ENCODE measurements at regions not wholly inside any gene's neighbourhood (a gene's known extent, or its start where the extent isn't known, plus 50 kb on each side); places are given as distances from the start of the nearest gene placed in this dataset.

DNA sequence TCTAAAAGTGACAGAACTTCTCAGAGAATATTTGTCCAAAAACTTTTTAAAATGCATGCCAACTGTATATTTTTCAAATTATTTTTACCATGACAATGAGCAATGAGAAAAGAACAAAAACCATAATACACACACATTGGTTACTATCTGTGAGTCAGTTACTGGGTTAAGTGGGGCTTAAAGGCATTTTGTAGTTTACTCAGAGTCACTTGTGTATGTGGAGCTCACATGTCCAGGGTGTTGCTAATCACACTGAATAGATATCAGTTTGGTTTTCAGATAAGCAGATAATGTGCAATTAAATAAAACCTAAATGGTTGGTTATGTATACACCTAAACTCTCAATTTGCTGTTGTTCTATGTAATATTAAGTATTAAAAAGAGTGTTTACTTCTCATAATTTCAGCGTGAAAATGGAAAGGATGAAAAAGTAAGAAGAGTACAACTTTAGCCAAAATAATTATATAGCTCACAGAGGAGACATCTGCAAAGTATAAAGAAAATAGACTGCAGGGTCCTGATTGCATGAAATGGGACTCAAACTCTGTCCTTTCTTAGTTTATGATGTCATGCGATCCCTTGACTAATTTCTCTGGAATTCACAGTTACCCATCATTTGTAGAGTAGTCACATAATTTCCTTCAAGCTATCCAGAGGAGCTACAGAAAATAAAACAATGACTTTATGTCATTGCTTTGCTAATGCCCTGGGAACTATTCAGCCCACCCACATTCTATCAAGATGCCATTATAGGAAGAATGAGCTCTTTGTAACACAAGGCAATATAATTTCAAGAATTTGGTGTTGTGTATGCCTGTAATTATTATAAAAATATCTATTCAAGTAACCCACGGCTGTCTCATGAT is 388.0 kb upstream of the ZNF608 start:
- H3K9me3 Mint-ChIP-seq (ENCODE audit: unreplicated experiment), result no peaks in the 10 kb centered on the region
- no peaks in the 10 kb centered on the region for H3K27me3 Mint-ChIP-seq (ENCODE audit: unreplicated experiment)
- no peaks in the 10 kb centered on the region for H3K4me1 Mint-ChIP-seq (ENCODE audit: low read depth, unreplicated experiment)
- H3K36me3 Mint-ChIP-seq (ENCODE audit: unreplicated experiment), result no peaks in the 10 kb centered on the region
- H3K4me3 Mint-ChIP-seq (ENCODE audit: unreplicated experiment), result no peak overlapping the region
- DNase-seq, result no peak
- TF ChIP-seq, protein P1, sequence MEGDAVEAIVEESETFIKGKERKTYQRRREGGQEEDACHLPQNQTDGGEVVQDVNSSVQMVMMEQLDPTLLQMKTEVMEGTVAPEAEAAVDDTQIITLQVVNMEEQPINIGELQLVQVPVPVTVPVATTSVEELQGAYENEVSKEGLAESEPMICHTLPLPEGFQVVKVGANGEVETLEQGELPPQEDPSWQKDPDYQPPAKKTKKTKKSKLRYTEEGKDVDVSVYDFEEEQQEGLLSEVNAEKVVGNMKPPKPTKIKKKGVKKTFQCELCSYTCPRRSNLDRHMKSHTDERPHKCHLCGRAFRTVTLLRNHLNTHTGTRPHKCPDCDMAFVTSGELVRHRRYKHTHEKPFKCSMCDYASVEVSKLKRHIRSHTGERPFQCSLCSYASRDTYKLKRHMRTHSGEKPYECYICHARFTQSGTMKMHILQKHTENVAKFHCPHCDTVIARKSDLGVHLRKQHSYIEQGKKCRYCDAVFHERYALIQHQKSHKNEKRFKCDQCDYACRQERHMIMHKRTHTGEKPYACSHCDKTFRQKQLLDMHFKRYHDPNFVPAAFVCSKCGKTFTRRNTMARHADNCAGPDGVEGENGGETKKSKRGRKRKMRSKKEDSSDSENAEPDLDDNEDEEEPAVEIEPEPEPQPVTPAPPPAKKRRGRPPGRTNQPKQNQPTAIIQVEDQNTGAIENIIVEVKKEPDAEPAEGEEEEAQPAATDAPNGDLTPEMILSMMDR (IDR thresholded peaks at IDR 0.05; ENCODE audit: partially characterized antibody, unreplicated experiment), result no peak
- no peak overlapping the region for H3K27ac Mint-ChIP-seq (ENCODE audit: unreplicated experiment)

DNA sequence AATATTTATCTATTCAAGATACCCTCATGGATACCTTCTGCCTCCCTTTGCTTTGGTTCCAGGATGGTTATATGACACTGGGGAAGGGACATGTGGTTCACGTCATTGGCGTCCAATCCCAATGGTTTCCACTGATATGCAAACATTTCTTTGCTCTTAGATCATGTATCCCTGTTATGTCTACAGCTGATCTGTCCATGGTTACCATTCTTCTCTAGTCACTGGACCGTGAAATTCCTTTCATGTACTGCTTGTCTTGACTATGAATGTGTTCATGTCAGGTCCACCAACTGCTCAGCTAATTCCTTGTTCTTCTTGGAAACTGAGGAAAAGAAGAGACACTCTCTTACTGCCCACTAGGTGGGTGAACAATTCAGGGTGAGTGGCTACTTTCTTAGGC is 391.1 kb upstream of the ZNF608 start:
- no peak for DNase-seq
- Mint-ChIP-seq H3K4me3 (ENCODE audit: unreplicated experiment) (no peak overlapping the region), H3K27me3 (ENCODE audit: unreplicated experiment) (no peaks in the 10 kb centered on the region), H3K27ac (ENCODE audit: unreplicated experiment) (no peak overlapping the region), H3K4me1 (ENCODE audit: low read depth, unreplicated experiment) (no peaks in the 10 kb centered on the region), H3K36me3 (ENCODE audit: unreplicated experiment) (no peaks in the 10 kb centered on the region), H3K9me3 (ENCODE audit: unreplicated experiment) (no peaks in the 10 kb centered on the region)
- TF ChIP-seq, protein P1 (IDR thresholded peaks at IDR 0.05; ENCODE audit: partially characterized antibody, unreplicated experiment), result no peak

DNA sequence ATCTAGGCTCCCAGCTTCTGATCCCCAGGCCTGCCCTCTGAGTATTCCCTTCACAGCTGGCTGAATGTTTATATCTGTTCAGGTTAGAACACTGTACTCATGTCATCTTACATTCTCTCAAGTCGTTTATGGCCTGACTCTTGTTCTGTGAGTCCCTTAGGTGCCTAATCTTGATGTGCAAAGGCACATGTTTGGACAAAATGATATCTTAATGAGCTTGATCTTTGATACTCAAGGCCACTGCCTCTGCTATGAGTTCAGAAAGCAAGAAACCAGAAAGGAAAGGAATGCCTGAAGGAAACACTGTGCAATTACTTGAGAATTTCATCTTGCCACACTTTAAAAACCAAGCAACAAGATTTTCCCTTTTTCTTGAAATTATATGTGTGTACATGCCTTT is 391.8 kb upstream of the ZNF608 start:
- Mint-ChIP-seq H3K27ac (ENCODE audit: unreplicated experiment) (no peak overlapping the region), H3K9me3 (ENCODE audit: unreplicated experiment) (no peaks in the 10 kb centered on the region), H3K27me3 (ENCODE audit: unreplicated experiment) (no peaks in the 10 kb centered on the region), H3K4me3 (ENCODE audit: unreplicated experiment) (no peak overlapping the region), H3K36me3 (ENCODE audit: unreplicated experiment) (no peaks in the 10 kb centered on the region), H3K4me1 (ENCODE audit: low read depth, unreplicated experiment) (no peaks in the 10 kb centered on the region)
- no peak for DNase-seq
- TF ChIP-seq, protein P1 (IDR thresholded peaks at IDR 0.05; ENCODE audit: partially characterized antibody, unreplicated experiment), result no peak

DNA sequence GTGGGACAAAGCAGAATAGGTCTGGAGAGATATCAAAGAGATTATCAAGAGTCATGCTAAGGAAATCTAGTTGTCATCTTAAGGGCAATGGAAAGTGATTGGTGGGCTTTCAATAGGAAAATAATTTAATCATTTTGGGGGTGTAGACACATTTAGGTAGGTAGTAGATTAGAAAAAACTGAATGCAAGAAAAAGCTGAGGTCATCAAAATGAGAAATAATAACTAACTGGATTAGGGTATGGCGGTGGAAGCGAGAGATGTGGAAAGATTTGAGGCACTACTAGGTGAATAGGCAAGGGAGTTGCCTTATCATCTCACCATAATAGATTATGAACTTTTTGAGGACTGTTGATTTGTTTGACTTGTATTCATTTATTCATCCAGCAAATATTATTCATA is 393.2 kb upstream of the ZNF608 start:
- Mint-ChIP-seq H3K9me3 (ENCODE audit: unreplicated experiment) (no peaks in the 10 kb centered on the region), H3K36me3 (ENCODE audit: unreplicated experiment) (no peaks in the 10 kb centered on the region), H3K4me1 (ENCODE audit: low read depth, unreplicated experiment) (no peaks in the 10 kb centered on the region), H3K27me3 (ENCODE audit: unreplicated experiment) (no peaks in the 10 kb centered on the region), H3K4me3 (ENCODE audit: unreplicated experiment) (no peak overlapping the region), H3K27ac (ENCODE audit: unreplicated experiment) (no peak overlapping the region)
- TF ChIP-seq, protein P1 (IDR thresholded peaks at IDR 0.05; ENCODE audit: partially characterized antibody, unreplicated experiment), result no peak
- no peak for DNase-seq

DNA sequence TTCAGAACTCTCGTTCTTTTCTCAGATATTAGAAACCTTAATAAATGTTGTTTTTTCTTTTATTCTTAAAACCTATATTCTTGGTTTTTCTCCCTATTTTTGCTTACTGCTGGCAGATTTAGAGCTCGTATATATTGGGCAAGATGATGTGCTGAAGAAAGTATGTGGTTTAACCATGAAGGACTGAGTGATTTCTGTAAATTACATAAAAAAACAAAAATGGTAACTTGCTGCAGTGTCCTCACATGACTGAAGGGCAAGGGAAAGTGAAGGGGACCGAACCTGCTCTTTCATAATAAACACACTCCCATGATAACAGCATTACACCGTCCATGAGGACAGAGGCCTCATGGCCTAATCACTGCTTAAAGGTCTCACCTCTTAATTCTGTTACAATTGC is 393.8 kb upstream of the ZNF608 start:
- Mint-ChIP-seq H3K27ac (ENCODE audit: unreplicated experiment) (no peak overlapping the region), H3K4me3 (ENCODE audit: unreplicated experiment) (no peak overlapping the region), H3K27me3 (ENCODE audit: unreplicated experiment) (no peaks in the 10 kb centered on the region), H3K4me1 (ENCODE audit: low read depth, unreplicated experiment) (no peaks in the 10 kb centered on the region), H3K9me3 (ENCODE audit: unreplicated experiment) (no peaks in the 10 kb centered on the region), H3K36me3 (ENCODE audit: unreplicated experiment) (no peaks in the 10 kb centered on the region)
- DNase-seq, result no peak
- TF ChIP-seq, protein P1 (IDR thresholded peaks at IDR 0.05; ENCODE audit: partially characterized antibody, unreplicated experiment), result no peak

All from glutamatergic neuron (in vitro differentiated cells).